Tibial artery (tissue), 4 donors: ENCODE measurements at regions not wholly inside any gene's neighbourhood (a gene's known extent, or its start where the extent isn't known, plus 50 kb on each side); places are given as distances from the start of the nearest gene placed in this dataset.

Experiments used
- DNase-seq, 2 donors: peaks; one replicate each; pipeline ENCODE4 v3.0.0-alpha.2; 2019
- H3K27ac ChIP-seq, 2 donors: fragments of 200-600 bp; sonication (generic) in 1 of 2; 1 replicate in 1 of 2; 2 replicates in 1 of 2; pipeline ENCODE4 v1.5.1; 2018 to 2019; ENCODE audit warnings: mild to moderate bottlenecking in 1 of 2
- H3K27me3 ChIP-seq, 2 donors: fragments of 200-600 bp; sonication (generic) in 1 of 2; one replicate each; pipeline versions ENCODE4 v1.5.1 to v1.6.0; 2016 to 2019
- H3K36me3 ChIP-seq, 3 donors: fragments of 200-600 bp; sonication (generic) in 2 of 3; one replicate each; pipeline ENCODE4 v1.5.1; 2016 to 2019; ENCODE audit warnings: mild to moderate bottlenecking in 2 of 3
- H3K4me1 ChIP-seq, 4 donors: fragments of 200-600 bp; sonication (generic) in 2 of 4; 1 replicate in 3 of 4; 2 replicates in 1 of 4; pipeline ENCODE4 v1.5.1; 2016 to 2019
- H3K4me3 ChIP-seq, 2 donors: fragments of 200-600 bp; sonication (generic) in 1 of 2; 1 replicate in 1 of 2; 2 replicates in 1 of 2; pipeline ENCODE4 v1.5.1; 2018 to 2019; ENCODE audit warnings: mild to moderate bottlenecking in 2 of 2
- H3K9me3 ChIP-seq, 3 donors: fragments of 200-600 bp; sonication (generic) in 1 of 3; one replicate each; pipeline ENCODE4 v1.5.1; 2016 to 2019
- intact Hi-C: fragments of 100-400 bp; cut with DNase I; formaldehyde crosslinking; loops from one replicate; pipeline ENCODE4 v1.15.0; 2023; ENCODE audit warnings: low total_unique reads
- TF ChIP-seq, protein P1 (sequence below), 2 experiments: fragments of 200-600 bp in 1 of 2; fragments of 450-650 bp in 1 of 2; IDR thresholded peaks; one replicate each; pipeline ENCODE4 v1.5.1; 2017 to 2019; ENCODE audit warnings: antibody characterized with exemption in 2 of 2, mild to moderate bottlenecking in 1 of 2, moderate library complexity in 1 of 2

DNA sequence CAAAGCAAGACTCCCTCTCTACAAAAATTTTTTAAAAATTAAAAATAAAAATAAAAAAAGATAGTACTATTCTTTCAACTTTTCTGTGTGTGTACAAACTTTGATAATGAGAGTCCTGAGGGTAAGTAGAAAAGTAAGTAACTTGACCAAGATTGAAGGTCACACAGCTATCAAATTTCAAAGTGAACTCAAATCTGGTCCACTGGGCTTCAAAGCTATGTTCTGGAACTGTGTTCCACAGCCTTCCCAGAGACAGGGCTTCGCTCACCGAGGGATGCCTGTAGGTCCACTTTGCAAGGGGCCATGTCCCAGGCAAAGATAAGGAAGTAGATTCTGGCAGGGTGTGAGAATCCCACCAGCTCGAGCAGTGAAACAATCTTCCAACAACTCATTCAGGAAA is 56.3 kb upstream of the TNRC6A start:
- Histone ChIP-seq H3K36me3 (no peaks in the 10 kb centered on the region), H3K9me3 (no peaks in the 10 kb centered on the region), H3K27me3 (no peaks in the 10 kb centered on the region), H3K4me1 (peaks cover 0 to 32% (median 22%) of the 10 kb centered on the region in 4 donors), H3K27ac (no peak overlapping the region), H3K4me3 (no peak overlapping the region)
- intact Hi-C loops: no loop called here
- no peak for DNase-seq
- TF ChIP-seq, protein P1, sequence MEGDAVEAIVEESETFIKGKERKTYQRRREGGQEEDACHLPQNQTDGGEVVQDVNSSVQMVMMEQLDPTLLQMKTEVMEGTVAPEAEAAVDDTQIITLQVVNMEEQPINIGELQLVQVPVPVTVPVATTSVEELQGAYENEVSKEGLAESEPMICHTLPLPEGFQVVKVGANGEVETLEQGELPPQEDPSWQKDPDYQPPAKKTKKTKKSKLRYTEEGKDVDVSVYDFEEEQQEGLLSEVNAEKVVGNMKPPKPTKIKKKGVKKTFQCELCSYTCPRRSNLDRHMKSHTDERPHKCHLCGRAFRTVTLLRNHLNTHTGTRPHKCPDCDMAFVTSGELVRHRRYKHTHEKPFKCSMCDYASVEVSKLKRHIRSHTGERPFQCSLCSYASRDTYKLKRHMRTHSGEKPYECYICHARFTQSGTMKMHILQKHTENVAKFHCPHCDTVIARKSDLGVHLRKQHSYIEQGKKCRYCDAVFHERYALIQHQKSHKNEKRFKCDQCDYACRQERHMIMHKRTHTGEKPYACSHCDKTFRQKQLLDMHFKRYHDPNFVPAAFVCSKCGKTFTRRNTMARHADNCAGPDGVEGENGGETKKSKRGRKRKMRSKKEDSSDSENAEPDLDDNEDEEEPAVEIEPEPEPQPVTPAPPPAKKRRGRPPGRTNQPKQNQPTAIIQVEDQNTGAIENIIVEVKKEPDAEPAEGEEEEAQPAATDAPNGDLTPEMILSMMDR (IDR thresholded peaks at IDR 0.05): no peak

DNA sequence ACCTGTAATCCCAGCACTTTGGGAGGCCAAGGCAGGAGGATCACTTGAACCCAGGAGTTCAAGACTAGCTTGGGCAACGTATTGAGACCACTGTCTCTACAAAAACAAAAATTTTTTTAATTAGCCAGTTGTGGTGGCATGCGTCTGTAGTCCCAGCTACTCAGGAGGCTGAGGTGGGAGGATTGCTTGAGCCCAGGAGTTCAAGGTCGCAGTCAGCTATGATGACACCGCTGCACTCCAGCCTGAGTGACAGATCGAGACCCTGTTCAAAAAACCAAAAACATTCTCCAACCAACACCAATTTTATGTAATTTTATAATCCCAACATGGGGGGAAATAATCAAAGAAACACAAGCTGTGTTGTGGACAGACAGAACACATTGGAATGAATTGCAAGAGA is 54.6 kb upstream of the TNRC6A start:
- H3K27me3 ChIP-seq: no peaks in the 10 kb centered on the region
- H3K9me3 ChIP-seq: no peaks in the 10 kb centered on the region
- intact Hi-C loops: no loop called here
- no peak for DNase-seq
- TF ChIP-seq, protein P1 (IDR thresholded peaks at IDR 0.05): no peak
- H3K36me3 ChIP-seq: no peaks in the 10 kb centered on the region
- H3K4me1 ChIP-seq: peaks cover 0 to 17% (median 13%) of the 10 kb centered on the region in 4 donors
- H3K4me3 ChIP-seq: no peak overlapping the region
- H3K27ac ChIP-seq: no peak overlapping the region

DNA sequence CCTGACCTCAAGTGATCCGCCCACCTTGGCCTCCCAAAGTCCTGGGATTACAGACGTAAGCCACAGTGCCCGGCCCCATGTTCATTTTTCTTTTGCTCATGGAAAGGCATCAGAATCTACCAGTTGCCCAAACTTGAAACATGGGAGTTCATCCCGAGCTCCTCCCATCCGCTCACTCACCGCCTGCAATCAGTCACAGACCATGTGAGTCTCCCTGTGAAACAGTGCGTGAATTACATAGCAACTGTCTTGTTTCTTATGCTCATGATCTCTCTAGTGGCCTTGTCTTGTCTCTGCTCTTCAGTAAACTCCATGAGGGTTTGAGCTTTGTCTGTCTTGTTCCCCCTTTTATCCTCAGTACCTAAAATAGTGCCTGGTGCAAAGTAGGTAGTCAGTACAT is 52.1 kb upstream of the TNRC6A start:
- no peak for DNase-seq
- TF ChIP-seq, protein P1 (IDR thresholded peaks at IDR 0.05): no peak
- H3K27ac ChIP-seq: no peak overlapping the region
- no peaks in the 10 kb centered on the region for H3K4me1 ChIP-seq
- intact Hi-C loops: no loop called here
- H3K9me3 ChIP-seq: no peaks in the 10 kb centered on the region
- H3K4me3 ChIP-seq: no peak overlapping the region
- H3K36me3 ChIP-seq: no peaks in the 10 kb centered on the region
- H3K27me3 ChIP-seq: no peaks in the 10 kb centered on the region
